HUES6 (cell line): ENCODE measurements at regions not wholly inside any gene's neighbourhood (a gene's known extent, or its start where the extent isn't known, plus 50 kb on each side); places are given as distances from the start of the nearest gene placed in this dataset.

Experiments used
- H3K27ac ChIP-seq: 2 replicates; pipeline ENCODE4 v1.7.0; 2013; ENCODE audit warnings: low read depth, mild to moderate bottlenecking, low read length, inconsistent platforms
- H3K27me3 ChIP-seq: 2 replicates; pipeline ENCODE4 v1.6.1; 2013; ENCODE audit warnings: low read length; ENCODE audit not compliant: control insufficient read depth, insufficient read depth
- H3K36me3 ChIP-seq: 2 replicates; pipeline ENCODE4 v1.6.1; 2013; ENCODE audit warnings: low read length; ENCODE audit not compliant: control insufficient read depth, insufficient read depth
- H3K4me1 ChIP-seq: 2 replicates; pipeline ENCODE4 v1.6.1; 2013; ENCODE audit warnings: low read length; ENCODE audit not compliant: control insufficient read depth, insufficient read depth
- H3K4me3 ChIP-seq: 2 replicates; pipeline ENCODE4 v1.5.1; 2013; ENCODE audit warnings: low read depth, low read length
- H3K9ac ChIP-seq: one replicate; pipeline ENCODE4 v1.6.1; 2013; ENCODE audit warnings: mild to moderate bottlenecking, low read length
- H3K9me3 ChIP-seq: 2 replicates; pipeline ENCODE4 v1.6.1; 2013; ENCODE audit warnings: low read depth, low read length; ENCODE audit not compliant: control insufficient read depth, insufficient read depth

- H3K27ac ChIP-seq = no peak overlapping the region
- no peaks in the 10 kb centered on the region for H3K9me3 ChIP-seq
- 0 out of 2 replicates have a peak, but pooled peaks cover 6% of the 10 kb centered on the region for H3K4me1 ChIP-seq
- no peaks in the 10 kb centered on the region for H3K36me3 ChIP-seq
- no peaks in the 10 kb centered on the region for H3K27me3 ChIP-seq
- H3K4me3 ChIP-seq = no peak overlapping the region
- H3K9ac ChIP-seq = no peak overlapping the region
These were observed 87.0 kb downstream of the NKX6-1 start for GRCh38 chr4:84412062-84412461.

GRCh38 chr4:84407554-84408407 is 91.3 kb downstream of the NKX6-1 start:
- no peaks in the 10 kb centered on the region for H3K27me3 ChIP-seq
- H3K9me3 ChIP-seq = no peaks in the 10 kb centered on the region
- H3K36me3 ChIP-seq = no peaks in the 10 kb centered on the region
- H3K4me1 ChIP-seq = no peaks in the 10 kb centered on the region
- H3K9ac ChIP-seq = no peak overlapping the region
- no peak overlapping the region for H3K27ac ChIP-seq
- H3K4me3 ChIP-seq = no peak overlapping the region

GRCh38 chr4:84403656-84404055 is 95.4 kb downstream of the NKX6-1 start:
- Histone ChIP-seq H3K9me3 (no peaks in the 10 kb centered on the region), H3K9ac (no peak overlapping the region), H3K27ac (no peak overlapping the region), H3K27me3 (no peaks in the 10 kb centered on the region), H3K4me1 (peaks cover 3% of the 10 kb centered on the region; the same call in 1 of the 2 replicates), H3K36me3 (no peaks in the 10 kb centered on the region), H3K4me3 (no peak overlapping the region)

- no peak overlapping the region for H3K9ac ChIP-seq
- peaks cover 3% of the 10 kb centered on the region; the same call in 1 of the 2 replicates for H3K4me1 ChIP-seq
- no peaks in the 10 kb centered on the region for H3K9me3 ChIP-seq
- no peak overlapping the region for H3K4me3 ChIP-seq
- no peaks in the 10 kb centered on the region for H3K36me3 ChIP-seq
- no peaks in the 10 kb centered on the region for H3K27me3 ChIP-seq
- no peak overlapping the region for H3K27ac ChIP-seq
These were observed 97.3 kb downstream of the NKX6-1 start for GRCh38 chr4:84401701-84402306.

- no peak overlapping the region for H3K9ac ChIP-seq
- H3K27ac ChIP-seq = no peak overlapping the region
- H3K9me3 ChIP-seq = no peaks in the 10 kb centered on the region
- no peaks in the 10 kb centered on the region for H3K36me3 ChIP-seq
- H3K27me3 ChIP-seq = peaks cover 2% of the 10 kb centered on the region; the same call in 1 of the 2 replicates
- H3K4me1 ChIP-seq = no peaks in the 10 kb centered on the region
- no peak overlapping the region for H3K4me3 ChIP-seq
These were observed 104.7 kb downstream of the NKX6-1 start for GRCh38 chr4:84394386-84394785.

- Histone ChIP-seq H3K9ac (no peak overlapping the region), H3K27me3 (peaks cover 2% of the 10 kb centered on the region; the same call in 1 of the 2 replicates), H3K27ac (no peak overlapping the region), H3K9me3 (no peaks in the 10 kb centered on the region), H3K4me1 (no peaks in the 10 kb centered on the region), H3K36me3 (no peaks in the 10 kb centered on the region), H3K4me3 (no peak overlapping the region)
These were observed 106.0 kb downstream of the NKX6-1 start for GRCh38 chr4:84392951-84393590.

GRCh38 chr4:84389406-84389805 is 109.7 kb downstream of the NKX6-1 start:
- H3K9me3 ChIP-seq = no peaks in the 10 kb centered on the region
- H3K9ac ChIP-seq = no peak overlapping the region
- H3K27me3 ChIP-seq = peaks cover 2% of the 10 kb centered on the region; the same call in 1 of the 2 replicates
- no peak overlapping the region for H3K4me3 ChIP-seq
- no peaks in the 10 kb centered on the region for H3K36me3 ChIP-seq
- H3K4me1 ChIP-seq = peaks cover 17% of the 10 kb centered on the region
- H3K27ac ChIP-seq = no peak overlapping the region

GRCh38 chr4:84385203-84385602 is 113.9 kb downstream of the NKX6-1 start:
- Histone ChIP-seq H3K27me3 (peaks cover 13% of the 10 kb centered on the region), H3K9me3 (no peaks in the 10 kb centered on the region), H3K4me1 (peaks cover 30% of the 10 kb centered on the region), H3K4me3 (no peak overlapping the region), H3K36me3 (no peaks in the 10 kb centered on the region), H3K9ac (no peak overlapping the region), H3K27ac (no peak overlapping the region)

- H3K27me3 ChIP-seq = peaks cover 17% of the 10 kb centered on the region
- no peak overlapping the region for H3K27ac ChIP-seq
- H3K9ac ChIP-seq = no peak overlapping the region
- H3K4me3 ChIP-seq = no peak overlapping the region
- no peaks in the 10 kb centered on the region for H3K9me3 ChIP-seq
- no peaks in the 10 kb centered on the region for H3K36me3 ChIP-seq
- peaks cover 34% of the 10 kb centered on the region for H3K4me1 ChIP-seq
These were observed 114.3 kb downstream of the NKX6-1 start for GRCh38 chr4:84384801-84385200.

- no peak overlapping the region for H3K27ac ChIP-seq
- no peak overlapping the region for H3K9ac ChIP-seq
- H3K4me1 ChIP-seq = peaks cover 48% of the 10 kb centered on the region
- H3K9me3 ChIP-seq = no peaks in the 10 kb centered on the region
- peaks cover 37% of the 10 kb centered on the region for H3K27me3 ChIP-seq
- H3K4me3 ChIP-seq = no peak overlapping the region
- no peaks in the 10 kb centered on the region for H3K36me3 ChIP-seq
These were observed 117.3 kb downstream of the NKX6-1 start for GRCh38 chr4:84381759-84382158.
